ENCODE measurements at regions not wholly inside any gene's neighbourhood (a gene's known extent, or its start where the extent isn't known, plus 50 kb on each side); places are given as distances from the start of the nearest gene placed in this dataset.

- TF ChIP-seq CTCF (IDR thresholded peaks at IDR 0.05) (no peak), POLR2A (IDR thresholded peaks at IDR 0.05) (no peak)
Measured at GRCh38 chr7:36088966-36089365, 64.1 kb upstream of the EEPD1 start.

Measured in heart left ventricle (tissue), 13 donors.